Naive thymus-derived CD4-positive, alpha-beta T cell (primary cell): ENCODE measurements at regions not wholly inside any gene's neighbourhood (a gene's known extent, or its start where the extent isn't known, plus 50 kb on each side); places are given as distances from the start of the nearest gene placed in this dataset.
"Not testable (repeated sequence)": the region's sequence is repeated elsewhere in the genome, so short reads cannot be mapped to it uniquely, and the experiment has no call there.

Experiments
- ATAC-seq: fragments of 150-1000 bp; cut with Tn5 transposase; 2 replicates; pipeline ENCODE4 v1.10.0; 2021; ENCODE audit warnings: mild to moderate bottlenecking, moderate library complexity
- CTCF ChIA-PET: fragments of 350-600 bp; sonication (Branson Sonifier 250); formaldehyde crosslinking; loops from one replicate; lab custom pipeline; 2021; ENCODE audit warnings: antibody characterized with exemption; lab: Charles Lee
- POLR2A ChIA-PET: fragments of 350-600 bp; sonication (Branson Sonifier 250); formaldehyde crosslinking; loops from one replicate; lab custom pipeline; 2021; ENCODE audit warnings: antibody characterized with exemption, inconsistent platforms; lab: Charles Lee
- DNase-seq, 9 donors: peaks; one replicate each; pipeline versions ENCODE4 v3.0.0 to v3.0.0-alpha.2; 2020 to 2022; ENCODE audit warnings: mixed read lengths in 1 of 9
- H3K27ac ChIP-seq: one replicate; pipeline ENCODE4 v1.7.0; 2013; ENCODE audit warnings: mild to moderate bottlenecking, low read depth, low read length, moderate library complexity
- H3K27me3 ChIP-seq, 2 donors: one replicate each; pipeline ENCODE4 v1.7.0; 2013; ENCODE audit warnings: low read length in 2 of 2, mild to moderate bottlenecking in 2 of 2, moderate library complexity in 2 of 2; ENCODE audit not compliant: control insufficient read depth in 2 of 2, insufficient read depth in 2 of 2
- H3K36me3 ChIP-seq, 3 experiments: 1 replicate in 2 of 3; 2 replicates in 1 of 3; pipeline ENCODE4 v1.7.0; 2013; ENCODE audit warnings: low read length in 3 of 3, mild to moderate bottlenecking in 3 of 3, moderate library complexity in 1 of 3; ENCODE audit not compliant: insufficient read depth in 3 of 3, control insufficient read depth in 2 of 3
- H3K4me1 ChIP-seq, 2 donors: one replicate each; pipeline ENCODE4 v1.7.0; 2013; ENCODE audit warnings: low read length in 2 of 2, mild to moderate bottlenecking in 2 of 2, moderate library complexity in 1 of 2; ENCODE audit not compliant: control insufficient read depth in 2 of 2, insufficient read depth in 2 of 2
- H3K4me3 ChIP-seq: 2 replicates; pipeline ENCODE4 v1.7.0; 2013; ENCODE audit warnings: mild to moderate bottlenecking, low read length
- H3K9me3 ChIP-seq, 3 experiments: 1 replicate in 2 of 3; 2 replicates in 1 of 3; pipeline ENCODE4 v1.7.0; 2013; ENCODE audit warnings: low read length in 3 of 3; ENCODE audit not compliant: control insufficient read depth in 2 of 3
- H3K27ac Mint-ChIP-seq, 9 donors: one replicate each; pipeline ENCODE4 v1.8.0; 2020 to 2022; ENCODE audit warnings: mixed read lengths in 9 of 9, mild to moderate bottlenecking in 8 of 9, moderate library complexity in 5 of 9, inconsistent platforms in 2 of 9
- H3K27me3 Mint-ChIP-seq, 5 donors: one replicate each; pipeline ENCODE4 v1.8.0; 2021 to 2022; ENCODE audit warnings: mixed read lengths in 5 of 5, mild to moderate bottlenecking in 1 of 5
- H3K36me3 Mint-ChIP-seq, 5 donors: one replicate each; pipeline ENCODE4 v1.8.0; 2020 to 2022; ENCODE audit warnings: mixed read lengths in 5 of 5, mild to moderate bottlenecking in 3 of 5, inconsistent platforms in 1 of 5
- H3K4me1 Mint-ChIP-seq, 7 donors: one replicate each; pipeline ENCODE4 v1.8.0; 2020 to 2022; ENCODE audit warnings: mixed read lengths in 7 of 7, mild to moderate bottlenecking in 3 of 7, inconsistent platforms in 1 of 7
- H3K4me3 Mint-ChIP-seq, 10 donors: one replicate each; pipeline ENCODE4 v1.8.0; 2020 to 2022; ENCODE audit warnings: mild to moderate bottlenecking in 10 of 10, mixed read lengths in 10 of 10, moderate library complexity in 6 of 10, inconsistent platforms in 2 of 10
- H3K9me3 Mint-ChIP-seq, 11 donors: one replicate each; pipeline ENCODE4 v1.8.0; 2020 to 2022; ENCODE audit warnings: mixed read lengths in 11 of 11, mild to moderate bottlenecking in 4 of 11, inconsistent platforms in 1 of 11, moderate library complexity in 1 of 11
- intact Hi-C, 2 donors: fragments of 100-400 bp; cut with micrococcal nuclease; formaldehyde crosslinking; loops; one replicate each; pipeline ENCODE4 v1.15.1; 2023

GRCh38 chr1:208728815-208729214 lies 484.6 kb upstream of the PLXNA2 start:
- ChIA-PET CTCF (no interaction called here), POLR2A (no interaction called here)
- Mint-ChIP-seq H3K36me3 (no peaks in the 10 kb centered on the region), H3K9me3 (peaks cover 0 to 4% (median 0%) of the 10 kb centered on the region in 11 donors), H3K4me3 (no peak overlapping the region), H3K27me3 (peaks cover 6 to 15% (median 9%) of the 10 kb centered on the region in 5 donors), H3K4me1 (peaks cover 0 to 8% (median 5%) of the 10 kb centered on the region in 7 donors), H3K27ac (no peak overlapping the region)
- intact Hi-C loops = no loop called here
- no peaks in the 10 kb centered on the region for H3K9me3 ChIP-seq
- DNase-seq = no peak
- no peaks in the 10 kb centered on the region for H3K27me3 ChIP-seq
- H3K4me1 ChIP-seq = no peaks in the 10 kb centered on the region
- H3K4me3 ChIP-seq = no peak overlapping the region
- no peak overlapping the region for H3K27ac ChIP-seq
- ATAC-seq = no peak
- no peaks in the 10 kb centered on the region for H3K36me3 ChIP-seq

GRCh38 chr1:208731981-208732821 lies 488.0 kb upstream of the PLXNA2 start:
- Histone ChIP-seq H3K27me3 (no peaks in the 10 kb centered on the region), H3K9me3 (no peaks in the 10 kb centered on the region), H3K36me3 (no peaks in the 10 kb centered on the region), H3K4me3 (no peak overlapping the region), H3K27ac (no peak overlapping the region), H3K4me1 (no peaks in the 10 kb centered on the region)
- ATAC-seq (no peak), DNase-seq (no peak)
- Mint-ChIP-seq H3K4me1 (peaks cover 0 to 8% (median 5%) of the 10 kb centered on the region in 7 donors), H3K36me3 (no peaks in the 10 kb centered on the region), H3K9me3 (peaks cover 0 to 8% (median 0%) of the 10 kb centered on the region in 11 donors), H3K27ac (no peak overlapping the region), H3K4me3 (peak overlapping the region in 7 of 10 donors; percentile 3 to 60 (median 16)), H3K27me3 (peaks cover 10 to 15% (median 13%) of the 10 kb centered on the region in 5 donors)
- intact Hi-C loops = no loop called here
- ChIA-PET POLR2A (no interaction called here), CTCF (no interaction called here)

- ChIA-PET POLR2A (no interaction called here), CTCF (no interaction called here)
- H3K27me3 ChIP-seq = no peaks in the 10 kb centered on the region
- H3K27me3 Mint-ChIP-seq = peaks cover 7 to 10% (median 9%) of the 10 kb centered on the region in 5 donors
- no peak overlapping the region for H3K4me3 Mint-ChIP-seq
- H3K4me3 ChIP-seq = no peak overlapping the region
- intact Hi-C loops = no loop called here
- H3K36me3 ChIP-seq = no peaks in the 10 kb centered on the region
- no peaks in the 10 kb centered on the region for H3K36me3 Mint-ChIP-seq
- H3K9me3 Mint-ChIP-seq = peaks cover 0 to 8% (median 4%) of the 10 kb centered on the region in 11 donors
- no peak overlapping the region for H3K27ac Mint-ChIP-seq
- no peak overlapping the region for H3K27ac ChIP-seq
- peaks cover 0 to 6% (median 5%) of the 10 kb centered on the region in 7 donors for H3K4me1 Mint-ChIP-seq
- no peaks in the 10 kb centered on the region for H3K9me3 ChIP-seq
- H3K4me1 ChIP-seq = no peaks in the 10 kb centered on the region
- DNase-seq (no peak), ATAC-seq (no peak)
Observed at GRCh38 chr1:208737161-208737560, 493.0 kb upstream of the PLXNA2 start.

GRCh38 chr1:208737922-208738321 lies 493.7 kb upstream of the PLXNA2 start:
- H3K27ac Mint-ChIP-seq = no peak overlapping the region
- peaks cover 0 to 8% (median 4%) of the 10 kb centered on the region in 11 donors for H3K9me3 Mint-ChIP-seq
- peaks cover 0 to 1% (median 0%) of the 10 kb centered on the region in 7 donors for H3K4me1 Mint-ChIP-seq

GRCh38 chr1:208739636-208740035 lies 495.5 kb upstream of the PLXNA2 start:
- peaks cover 0 to 12% (median 4%) of the 10 kb centered on the region in 11 donors for H3K9me3 Mint-ChIP-seq
- DNase-seq, H3K4me1 Mint-ChIP-seq, ATAC-seq, H3K27me3 Mint-ChIP-seq, H3K9me3 ChIP-seq, H3K36me3 ChIP-seq, H3K27ac Mint-ChIP-seq, H3K27me3 ChIP-seq, H3K36me3 Mint-ChIP-seq, H3K4me3 Mint-ChIP-seq, H3K4me1 ChIP-seq, intact Hi-C loops, POLR2A ChIA-PET, H3K4me3 ChIP-seq, CTCF ChIA-PET, H3K27ac ChIP-seq: not testable (repeated sequence)

More at GRCh38 chr1:208737922-208738321, 493.7 kb upstream of the PLXNA2 start:
- Histone ChIP-seq H3K4me1 (no peaks in the 10 kb centered on the region), H3K36me3 (no peaks in the 10 kb centered on the region), H3K4me3 (no peak overlapping the region), H3K9me3 (no peaks in the 10 kb centered on the region), H3K27me3 (no peaks in the 10 kb centered on the region), H3K27ac (no peak overlapping the region)
- Mint-ChIP-seq H3K36me3 (no peaks in the 10 kb centered on the region), H3K4me3 (no peak overlapping the region), H3K27me3 (peaks cover 4 to 9% (median 5%) of the 10 kb centered on the region in 5 donors)
- ATAC-seq (no peak), DNase-seq (no peak)
- ChIA-PET POLR2A (no interaction called here), CTCF (no interaction called here)
- intact Hi-C loops = no loop called here

- Histone ChIP-seq H3K4me3 (no peak overlapping the region), H3K27ac (no peak overlapping the region), H3K36me3 (no peaks in the 10 kb centered on the region), H3K9me3 (no peaks in the 10 kb centered on the region), H3K27me3 (no peaks in the 10 kb centered on the region), H3K4me1 (no peaks in the 10 kb centered on the region)
- Mint-ChIP-seq H3K9me3 (peaks cover 0 to 12% (median 4%) of the 10 kb centered on the region in 11 donors), H3K36me3 (no peaks in the 10 kb centered on the region), H3K4me3 (no peak overlapping the region), H3K27me3 (peaks cover 0 to 2% (median 0%) of the 10 kb centered on the region in 5 donors), H3K4me1 (no peaks in the 10 kb centered on the region), H3K27ac (no peak overlapping the region)
- intact Hi-C loops = no loop called here
- ChIA-PET POLR2A (no interaction called here), CTCF (no interaction called here)
- DNase-seq (no peak), ATAC-seq (no peak)
Observed at GRCh38 chr1:208741296-208741695, 497.1 kb upstream of the PLXNA2 start.

- DNase-seq (no peak), ATAC-seq (no peak)
- intact Hi-C loops = no loop called here
- H3K36me3 ChIP-seq = no peaks in the 10 kb centered on the region
- CTCF ChIA-PET = no interaction called here
- no peaks in the 10 kb centered on the region for H3K9me3 ChIP-seq
- Mint-ChIP-seq H3K9me3 (peaks cover 0 to 17% (median 2%) of the 10 kb centered on the region in 11 donors), H3K4me3 (no peak overlapping the region), H3K27ac (no peak overlapping the region), H3K36me3 (no peaks in the 10 kb centered on the region), H3K4me1 (no peaks in the 10 kb centered on the region), H3K27me3 (peaks cover 0 to 4% (median 0%) of the 10 kb centered on the region in 5 donors)
- POLR2A ChIA-PET = no interaction called here
- H3K27ac ChIP-seq = no peak overlapping the region
- H3K4me3 ChIP-seq = no peak overlapping the region
- no peaks in the 10 kb centered on the region for H3K4me1 ChIP-seq
- H3K27me3 ChIP-seq = no peaks in the 10 kb centered on the region
Observed at GRCh38 chr1:208743361-208743760, 499.2 kb upstream of the PLXNA2 start.
